Right kidney (tissue), 1 donor: ENCODE measurements at regions not wholly inside any gene's neighbourhood (a gene's known extent, or its start where the extent isn't known, plus 50 kb on each side); places are given as distances from the start of the nearest gene placed in this dataset.

Experiments
- DNase-seq: peaks from one replicate; pipeline ENCODE4 v3.0.0-alpha.2; 2016

GRCh38 chr14:87879389-87879788, 113.6 kb downstream of the GALC start:
- DNase-seq = no peak

- DNase-seq = no peak
These were observed 114.0 kb downstream of the GALC start for GRCh38 chr14:87878959-87879358.

- DNase-seq = no peak
These were observed 115.1 kb downstream of the GALC start for GRCh38 chr14:87877877-87878276.

GRCh38 chr14:87874676-87875075, 118.3 kb downstream of the GALC start:
- DNase-seq = no peak

- DNase-seq = no peak
These were observed 119.2 kb downstream of the GALC start for GRCh38 chr14:87873741-87874140.

GRCh38 chr14:87869619-87870583, 123.1 kb downstream of the GALC start:
- no peak for DNase-seq

- no peak for DNase-seq
These were observed 124.1 kb downstream of the GALC start for GRCh38 chr14:87868920-87869319.

- DNase-seq = no peak
These were observed 126.9 kb downstream of the GALC start for GRCh38 chr14:87866116-87866515.

GRCh38 chr14:87864356-87865270, 128.4 kb downstream of the GALC start:
- no peak for DNase-seq

GRCh38 chr14:87863047-87863446, 129.9 kb downstream of the GALC start:
- no peak for DNase-seq

- no peak for DNase-seq
These were observed 140.9 kb downstream of the GALC start for GRCh38 chr14:87852107-87852506.

- DNase-seq = no peak
These were observed 141.8 kb downstream of the GALC start for GRCh38 chr14:87851190-87851589.

GRCh38 chr14:87847216-87847755, 145.7 kb downstream of the GALC start:
- DNase-seq = no peak

- no peak for DNase-seq
These were observed 152.1 kb downstream of the GALC start for GRCh38 chr14:87840906-87841305.

- no peak for DNase-seq
These were observed 154.1 kb downstream of the GALC start for GRCh38 chr14:87838931-87839330.

GRCh38 chr14:87837296-87837695, 155.7 kb downstream of the GALC start:
- DNase-seq = no peak

- no peak for DNase-seq
These were observed 158.4 kb downstream of the GALC start for GRCh38 chr14:87834594-87834993.

GRCh38 chr14:87833026-87833425, 160.0 kb downstream of the GALC start:
- DNase-seq = no peak

GRCh38 chr14:87830443-87831096, 162.4 kb downstream of the GALC start:
- no peak for DNase-seq

- DNase-seq = no peak
These were observed 163.4 kb downstream of the GALC start for GRCh38 chr14:87829543-87829942.

- no peak for DNase-seq
These were observed 168.7 kb downstream of the GALC start for GRCh38 chr14:87824266-87824665.

GRCh38 chr14:87816416-87816815, 176.6 kb downstream of the GALC start:
- DNase-seq = no peak
